CD4-positive, CD25-positive, alpha-beta regulatory T cell (primary cell): ENCODE measurements at regions not wholly inside any gene's neighbourhood (a gene's known extent, or its start where the extent isn't known, plus 50 kb on each side); places are given as distances from the start of the nearest gene placed in this dataset.

Experiments used
- ATAC-seq, 2 donors: fragments of 150-1000 bp; cut with Tn5 transposase; one replicate each; pipeline ENCODE4 v1.10.0; 2021; ENCODE audit warnings: low read depth in 2 of 2, moderate number of reproducible peaks in 2 of 2, moderate library complexity in 1 of 2
- DNase-seq, 3 donors: peaks; one replicate each; pipeline versions ENCODE4 v3.0.0 to v3.0.0-alpha.2; 2012 to 2022; ENCODE audit warnings: mixed read lengths in 1 of 3
- H3K27ac ChIP-seq: one replicate; pipeline ENCODE4 v1.7.0; 2013; ENCODE audit warnings: mild to moderate bottlenecking, low read length; ENCODE audit not compliant: insufficient read depth, poor library complexity, severe bottlenecking
- H3K27me3 ChIP-seq: one replicate; pipeline ENCODE4 v1.7.0; 2013; ENCODE audit warnings: low read length; ENCODE audit not compliant: control insufficient read depth, insufficient read depth
- H3K36me3 ChIP-seq: one replicate; pipeline ENCODE4 v1.7.0; 2013; ENCODE audit warnings: mild to moderate bottlenecking, low read length, moderate library complexity; ENCODE audit not compliant: control insufficient read depth, insufficient read depth
- H3K4me1 ChIP-seq: 2 replicates; pipeline ENCODE4 v1.7.0; 2013; ENCODE audit warnings: mild to moderate bottlenecking, low read length; ENCODE audit not compliant: insufficient read depth, control insufficient read depth, poor library complexity, severe bottlenecking
- H3K4me3 ChIP-seq: one replicate; pipeline ENCODE4 v1.7.0; 2013; ENCODE audit warnings: low read depth, mild to moderate bottlenecking, low read length, moderate library complexity
- H3K9me3 ChIP-seq, 2 experiments: 1 replicate in 1 of 2; 2 replicates in 1 of 2; pipeline ENCODE4 v1.7.0; 2013; ENCODE audit warnings: low read length in 2 of 2, mild to moderate bottlenecking in 1 of 2, moderate library complexity in 1 of 2; ENCODE audit not compliant: control insufficient read depth in 2 of 2
- H3K27ac Mint-ChIP-seq, 3 donors: one replicate each; pipeline ENCODE4 v1.8.0; 2020 to 2022; ENCODE audit warnings: mild to moderate bottlenecking in 3 of 3, mixed read lengths in 3 of 3, moderate library complexity in 2 of 3
- H3K27me3 Mint-ChIP-seq: one replicate; pipeline ENCODE4 v1.8.0; 2022; ENCODE audit warnings: mild to moderate bottlenecking, mixed read lengths
- H3K36me3 Mint-ChIP-seq: one replicate; pipeline ENCODE4 v1.8.0; 2020; ENCODE audit warnings: mixed read lengths
- H3K4me1 Mint-ChIP-seq, 4 donors: one replicate each; pipeline ENCODE4 v1.8.0; 2020 to 2022; ENCODE audit warnings: mixed read lengths in 4 of 4, mild to moderate bottlenecking in 1 of 4
- H3K4me3 Mint-ChIP-seq, 4 donors: one replicate each; pipeline ENCODE4 v1.8.0; 2020 to 2022; ENCODE audit warnings: mild to moderate bottlenecking in 4 of 4, mixed read lengths in 4 of 4, moderate library complexity in 3 of 4
- H3K9me3 Mint-ChIP-seq, 7 donors: one replicate each; pipeline ENCODE4 v1.8.0; 2020 to 2022; ENCODE audit warnings: mixed read lengths in 7 of 7, mild to moderate bottlenecking in 3 of 7, moderate library complexity in 2 of 7

DNA sequence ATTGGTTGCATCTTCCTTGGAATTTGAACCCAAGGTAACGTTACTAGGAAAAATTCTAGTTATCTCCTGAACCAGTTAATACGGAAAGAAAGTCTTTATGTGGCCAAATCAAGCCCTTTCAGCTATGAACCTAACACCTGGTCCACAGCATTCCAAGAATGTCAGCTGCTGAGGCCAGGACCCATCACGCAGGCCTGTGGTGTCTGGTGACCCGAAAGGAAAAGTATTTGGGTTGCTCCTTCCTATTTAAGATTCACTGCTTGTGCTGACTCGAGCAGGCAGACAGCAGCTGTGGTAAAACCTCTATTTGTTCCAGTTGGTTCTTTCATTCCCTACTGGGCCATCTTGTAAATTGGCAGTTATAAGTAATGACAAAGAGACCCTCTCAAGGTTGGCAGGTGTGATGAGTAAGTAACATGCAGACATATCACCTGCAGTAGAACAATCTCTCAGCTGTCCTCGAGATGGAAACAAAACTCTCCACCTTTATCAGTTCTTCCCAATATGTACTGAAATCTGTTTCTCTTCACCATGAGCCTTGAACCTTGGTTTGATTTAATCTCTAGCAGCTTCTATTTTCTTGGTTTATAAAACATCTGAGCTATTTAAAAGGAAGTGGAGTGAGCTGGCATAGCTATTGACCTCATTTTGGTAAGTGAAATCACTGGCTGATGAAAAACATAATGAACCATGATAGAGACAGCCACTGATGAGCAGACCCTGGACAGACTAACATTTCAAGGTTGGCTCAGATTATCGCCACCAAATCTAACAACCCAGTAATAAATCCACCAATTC, 182.1 kb upstream of the SMIM31 start:
- Mint-ChIP-seq H3K9me3 (peaks cover 0 to 9% (median 1%) of the 10 kb centered on the region in 7 donors), H3K27me3 (no peaks in the 10 kb centered on the region), H3K4me1 (no peaks in the 10 kb centered on the region), H3K4me3 (no peak overlapping the region), H3K36me3 (no peaks in the 10 kb centered on the region), H3K27ac (no peak overlapping the region)
- no peak overlapping the region for H3K4me3 ChIP-seq
- H3K36me3 ChIP-seq, result no peaks in the 10 kb centered on the region
- no peak for DNase-seq
- no peaks in the 10 kb centered on the region for H3K27me3 ChIP-seq
- H3K27ac ChIP-seq, result no peak overlapping the region
- no peaks in the 10 kb centered on the region for H3K9me3 ChIP-seq
- no peaks in the 10 kb centered on the region for H3K4me1 ChIP-seq
- no peak for ATAC-seq

GRCh38 chr4:164572877-164573279, 181.1 kb upstream of the SMIM31 start:
- peaks cover 0 to 9% (median 1%) of the 10 kb centered on the region in 7 donors for H3K9me3 Mint-ChIP-seq
- Histone ChIP-seq H3K4me3 (no peak overlapping the region), H3K36me3 (no peaks in the 10 kb centered on the region), H3K27ac (no peak overlapping the region), H3K9me3 (no peaks in the 10 kb centered on the region), H3K27me3 (no peaks in the 10 kb centered on the region), H3K4me1 (no peaks in the 10 kb centered on the region)
- H3K27me3 Mint-ChIP-seq, result no peaks in the 10 kb centered on the region
- no peak overlapping the region for H3K4me3 Mint-ChIP-seq
- ATAC-seq (no peak), DNase-seq (no peak)
- H3K27ac Mint-ChIP-seq, result no peak overlapping the region
- H3K36me3 Mint-ChIP-seq, result no peaks in the 10 kb centered on the region
- H3K4me1 Mint-ChIP-seq, result no peaks in the 10 kb centered on the region

GRCh38 chr4:164575861-164576260, 178.1 kb upstream of the SMIM31 start:
- Histone ChIP-seq H3K27me3 (no peaks in the 10 kb centered on the region), H3K27ac (no peak overlapping the region), H3K9me3 (no peaks in the 10 kb centered on the region), H3K36me3 (no peaks in the 10 kb centered on the region), H3K4me3 (no peak overlapping the region), H3K4me1 (no peaks in the 10 kb centered on the region)
- no peaks in the 10 kb centered on the region for H3K36me3 Mint-ChIP-seq
- H3K27me3 Mint-ChIP-seq, result no peaks in the 10 kb centered on the region
- H3K4me1 Mint-ChIP-seq, result no peaks in the 10 kb centered on the region
- DNase-seq (no peak), ATAC-seq (no peak)
- H3K4me3 Mint-ChIP-seq, result no peak overlapping the region
- H3K27ac Mint-ChIP-seq, result no peak overlapping the region
- H3K9me3 Mint-ChIP-seq, result peaks cover 0 to 13% (median 1%) of the 10 kb centered on the region in 7 donors

DNA sequence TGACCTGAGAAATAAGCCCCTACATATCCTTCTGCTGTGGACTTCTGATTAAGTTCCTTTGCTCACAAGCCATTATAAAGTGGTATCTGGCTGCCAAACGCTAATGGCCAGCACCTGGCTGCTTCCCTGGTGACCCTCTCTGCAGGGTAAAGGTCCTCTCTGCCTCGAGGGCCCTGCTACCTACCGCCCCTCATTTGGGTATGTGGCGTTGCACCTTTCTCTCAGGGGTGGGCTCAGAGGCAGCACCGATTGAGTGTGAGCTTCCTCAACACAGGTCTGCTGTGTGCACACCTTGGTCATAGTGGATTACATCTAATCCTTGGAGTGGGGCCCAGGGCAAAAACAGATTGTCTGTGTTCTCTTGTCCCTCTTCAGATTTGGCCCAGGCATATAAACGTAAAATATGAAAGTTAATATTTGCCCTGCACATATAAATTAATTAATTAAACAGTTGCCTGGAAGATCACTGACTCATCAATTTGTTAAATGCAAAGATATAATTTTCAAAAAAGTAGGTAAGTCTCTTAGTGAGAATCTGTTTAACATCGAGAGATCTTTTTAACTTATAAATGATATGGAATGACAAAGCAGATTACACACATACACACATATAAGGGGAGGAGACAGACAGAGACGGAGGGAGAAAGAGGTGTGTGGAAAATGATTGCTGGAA, 174.5 kb upstream of the SMIM31 start:
- Mint-ChIP-seq H3K27ac (no peak overlapping the region), H3K9me3 (peaks cover 0 to 26% (median 4%) of the 10 kb centered on the region in 7 donors), H3K4me1 (no peaks in the 10 kb centered on the region), H3K36me3 (no peaks in the 10 kb centered on the region), H3K27me3 (no peaks in the 10 kb centered on the region), H3K4me3 (no peak overlapping the region)
- ATAC-seq (no peak), DNase-seq (no peak)
- Histone ChIP-seq H3K4me3 (no peak overlapping the region), H3K27ac (no peak overlapping the region), H3K27me3 (no peaks in the 10 kb centered on the region), H3K36me3 (no peaks in the 10 kb centered on the region), H3K9me3 (no peaks in the 10 kb centered on the region), H3K4me1 (no peaks in the 10 kb centered on the region)

DNA sequence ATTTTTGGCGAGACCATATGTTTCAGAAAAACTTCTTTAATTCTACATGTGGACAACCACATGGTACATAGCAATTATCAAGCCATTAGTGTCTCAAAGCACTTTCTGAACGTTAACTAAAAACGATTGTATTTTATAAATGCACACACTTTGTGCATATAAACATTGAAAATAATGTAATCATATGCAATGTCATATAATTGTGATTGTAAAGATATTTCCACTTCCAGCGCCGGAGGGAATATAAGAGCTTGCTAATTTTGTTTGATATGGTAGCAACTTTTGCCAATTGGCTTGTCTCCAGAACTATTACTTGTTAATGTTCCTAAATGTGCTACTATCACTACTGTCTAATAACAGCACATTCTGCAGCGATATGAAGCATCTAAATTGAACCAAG, 162.3 kb upstream of the SMIM31 start:
- H3K27ac Mint-ChIP-seq, result no peak overlapping the region
- Histone ChIP-seq H3K4me3 (no peak overlapping the region), H3K27me3 (no peaks in the 10 kb centered on the region), H3K27ac (no peak overlapping the region), H3K9me3 (no peaks in the 10 kb centered on the region), H3K36me3 (no peaks in the 10 kb centered on the region), H3K4me1 (no peaks in the 10 kb centered on the region)
- no peak overlapping the region for H3K4me3 Mint-ChIP-seq
- H3K9me3 Mint-ChIP-seq, result peaks cover 0 to 9% (median 1%) of the 10 kb centered on the region in 7 donors
- no peaks in the 10 kb centered on the region for H3K27me3 Mint-ChIP-seq
- no peaks in the 10 kb centered on the region for H3K36me3 Mint-ChIP-seq
- DNase-seq, result no peak
- no peaks in the 10 kb centered on the region for H3K4me1 Mint-ChIP-seq
- no peak for ATAC-seq

DNA sequence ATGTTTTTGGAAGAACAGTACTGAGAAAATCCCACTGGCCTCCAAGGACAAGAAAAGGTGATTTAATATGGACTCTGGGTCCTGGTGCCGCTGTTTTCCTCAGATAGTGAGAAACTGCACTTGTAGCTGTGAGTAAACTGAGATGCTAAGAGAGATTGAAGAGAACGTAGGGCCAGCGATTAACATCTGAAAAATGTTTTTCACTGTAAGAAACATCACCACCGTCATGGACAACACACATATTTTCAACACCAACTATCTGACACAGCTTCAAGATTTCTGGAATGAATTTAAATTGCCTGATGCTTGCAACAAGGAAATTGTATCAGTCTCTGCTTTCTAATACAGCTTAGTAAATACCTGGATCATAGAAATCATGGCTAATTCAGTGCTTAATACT, 158.2 kb upstream of the SMIM31 start:
- no peak overlapping the region for H3K27ac Mint-ChIP-seq
- Histone ChIP-seq H3K27me3 (no peaks in the 10 kb centered on the region), H3K36me3 (no peaks in the 10 kb centered on the region), H3K27ac (no peak overlapping the region), H3K4me3 (no peak overlapping the region), H3K4me1 (no peaks in the 10 kb centered on the region), H3K9me3 (no peaks in the 10 kb centered on the region)
- peaks cover 0 to 4% (median 1%) of the 10 kb centered on the region in 7 donors for H3K9me3 Mint-ChIP-seq
- no peak overlapping the region for H3K4me3 Mint-ChIP-seq
- no peak for ATAC-seq
- DNase-seq, result no peak
- no peaks in the 10 kb centered on the region for H3K27me3 Mint-ChIP-seq
- H3K36me3 Mint-ChIP-seq, result no peaks in the 10 kb centered on the region
- H3K4me1 Mint-ChIP-seq, result no peaks in the 10 kb centered on the region

- DNase-seq, result no peak
- H3K4me3 ChIP-seq, result no peak overlapping the region
- no peaks in the 10 kb centered on the region for H3K9me3 ChIP-seq
- no peaks in the 10 kb centered on the region for H3K27me3 ChIP-seq
- Mint-ChIP-seq H3K27me3 (no peaks in the 10 kb centered on the region), H3K4me3 (no peak overlapping the region), H3K36me3 (no peaks in the 10 kb centered on the region), H3K4me1 (no peaks in the 10 kb centered on the region), H3K9me3 (peaks cover 0 to 4% (median 1%) of the 10 kb centered on the region in 7 donors), H3K27ac (no peak overlapping the region)
- H3K27ac ChIP-seq, result no peak overlapping the region
- H3K4me1 ChIP-seq, result no peaks in the 10 kb centered on the region
- no peak for ATAC-seq
- H3K36me3 ChIP-seq, result no peaks in the 10 kb centered on the region
Observed at GRCh38 chr4:164596318-164596878, 157.5 kb upstream of the SMIM31 start.
